Keratinocyte (primary cell): ENCODE measurements at regions not wholly inside any gene's neighbourhood (a gene's known extent, or its start where the extent isn't known, plus 50 kb on each side); places are given as distances from the start of the nearest gene placed in this dataset.

Experiments used
- DNase-seq: peaks from one replicate; pipeline ENCODE4 v3.0.0-alpha.2; 2011; ENCODE audit warnings: low read depth, missing footprints, low spot score
- FAIRE-seq: peaks from 2 replicates; lab custom pipeline; 2011; peaks lifted over from hg19 to GRCh38; lab: Jason Lieb, UNC
- H2AFZ ChIP-seq: 2 replicates; pipeline ENCODE4 v1.6.0; 2012; ENCODE audit warnings: low read length, control low read depth, inconsistent platforms; ENCODE audit not compliant: control insufficient read depth
- H3K27ac ChIP-seq: 2 replicates; pipeline ENCODE4 v1.5.1; 2011; ENCODE audit warnings: low read length; ENCODE audit not compliant: control insufficient read depth, insufficient read depth
- H3K27me3 ChIP-seq: 3 replicates; pipeline ENCODE4 v1.6.0; 2011; ENCODE audit warnings: low read length; ENCODE audit not compliant: control insufficient read depth, insufficient read depth; ENCODE audit errors: extremely low read depth
- H3K36me3 ChIP-seq, 2 experiments: 2 replicates in 1 of 2; 3 replicates in 1 of 2; pipeline ENCODE4 v1.5.1; 2011; ENCODE audit warnings: low read length in 2 of 2, mild to moderate bottlenecking in 1 of 2; ENCODE audit not compliant: control insufficient read depth in 2 of 2, insufficient read depth in 2 of 2; ENCODE audit errors: extremely low read depth in 1 of 2
- H3K4me1 ChIP-seq: 3 replicates; pipeline ENCODE4 v1.5.1; 2011; ENCODE audit warnings: low read length; ENCODE audit not compliant: control insufficient read depth, insufficient read depth; ENCODE audit errors: extremely low read depth
- H3K4me2 ChIP-seq: 3 replicates; pipeline ENCODE4 v1.6.0; 2011; ENCODE audit warnings: low read depth, low read length; ENCODE audit not compliant: control insufficient read depth, insufficient read depth; ENCODE audit errors: extremely low read depth
- H3K4me3 ChIP-seq, 3 experiments: fragments of 200-600 bp in 1 of 3; sonication (generic) in 1 of 3; 2 replicates in 2 of 3; 3 replicates in 1 of 3; pipeline ENCODE4 v1.5.1; 2011 to 2016; ENCODE audit warnings: low read length in 3 of 3, mild to moderate bottlenecking in 3 of 3, control low read depth in 2 of 3, inconsistent platforms in 1 of 3, low read depth in 1 of 3, mixed read lengths in 1 of 3, mixed run types in 1 of 3, moderate library complexity in 1 of 3; ENCODE audit not compliant: control insufficient read depth in 2 of 3, insufficient read depth in 2 of 3; ENCODE audit errors: extremely low read depth in 1 of 3
- H3K79me2 ChIP-seq: 2 replicates; pipeline ENCODE4 v1.6.0; 2012; ENCODE audit warnings: low read length; ENCODE audit not compliant: control insufficient read depth, insufficient read depth
- H3K9ac ChIP-seq: 3 replicates; pipeline ENCODE4 v1.6.0; 2011; ENCODE audit warnings: low read length; ENCODE audit not compliant: control insufficient read depth, insufficient read depth; ENCODE audit errors: extremely low read depth
- H3K9me1 ChIP-seq: 3 replicates; pipeline ENCODE4 v1.6.0; 2011; ENCODE audit warnings: low read length; ENCODE audit not compliant: control insufficient read depth, insufficient read depth; ENCODE audit errors: extremely low read depth
- H3K9me3 ChIP-seq: 2 replicates; pipeline ENCODE4 v1.5.1; 2012; ENCODE audit warnings: low read depth, low read length; ENCODE audit not compliant: control insufficient read depth
- H4K20me1 ChIP-seq: 3 replicates; pipeline ENCODE4 v1.6.0; 2011; ENCODE audit warnings: low read length; ENCODE audit not compliant: control insufficient read depth, insufficient read depth; ENCODE audit errors: extremely low read depth
- EZH2 ChIP-seq: IDR thresholded peaks from one replicate; pipeline ENCODE4 v1.6.1; 2012; ENCODE audit warnings: inconsistent platforms, mild to moderate bottlenecking, low read length, moderate library complexity
- dilution Hi-C: fragments of 300-500 bp; cut with MboI; formaldehyde crosslinking; loops from one replicate; pipeline ENCODE4 v1.7.0; 2020; ENCODE audit warnings: low sequenced_read_pairs; ENCODE audit not compliant: extremely low pct_ligation_motif_present
- TF ChIP-seq, protein P1 (sequence below), 3 experiments: IDR thresholded peaks in 1 of 3; conservative IDR thresholded peaks in 1 of 3; optimal IDR thresholded peaks in 1 of 3; 2 replicates in 2 of 3; 3 replicates in 1 of 3; pipeline versions ENCODE3 to v1.5.1; 2011; ENCODE audit warnings: low read length in 3 of 3, mild to moderate bottlenecking in 3 of 3, moderate library complexity in 2 of 3, control low read depth in 1 of 3, inconsistent platforms in 1 of 3; ENCODE audit not compliant: insufficient read depth in 2 of 3; ENCODE audit errors: extremely low read depth in 1 of 3

DNA sequence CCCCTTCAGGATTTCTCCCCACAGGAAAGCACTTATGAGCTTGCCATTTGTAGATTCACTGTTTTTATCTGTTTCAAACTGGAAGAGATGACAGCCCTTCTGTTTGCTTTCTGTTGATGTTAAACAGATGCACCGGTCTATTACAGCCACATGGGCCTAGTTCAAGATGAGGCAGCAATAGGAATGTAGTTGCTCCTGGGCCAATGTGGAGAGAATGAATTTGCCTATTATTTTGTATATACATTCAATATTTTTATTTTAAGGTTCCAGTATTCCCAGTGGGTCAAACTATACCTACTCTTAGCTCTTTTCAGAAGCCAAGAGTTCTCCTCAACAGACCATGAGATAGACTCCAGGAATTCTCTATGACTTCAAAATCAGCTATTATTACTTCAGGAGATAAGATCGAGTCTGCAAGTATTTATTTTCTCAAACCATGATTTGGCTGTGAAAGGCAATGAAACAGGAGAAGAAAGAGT, 461.6 kb downstream of the RASEF start:
- H3K9me1 ChIP-seq: no peaks in the 10 kb centered on the region
- H4K20me1 ChIP-seq: no peaks in the 10 kb centered on the region
- TF ChIP-seq EZH2: no peak
- TF ChIP-seq, protein P1, sequence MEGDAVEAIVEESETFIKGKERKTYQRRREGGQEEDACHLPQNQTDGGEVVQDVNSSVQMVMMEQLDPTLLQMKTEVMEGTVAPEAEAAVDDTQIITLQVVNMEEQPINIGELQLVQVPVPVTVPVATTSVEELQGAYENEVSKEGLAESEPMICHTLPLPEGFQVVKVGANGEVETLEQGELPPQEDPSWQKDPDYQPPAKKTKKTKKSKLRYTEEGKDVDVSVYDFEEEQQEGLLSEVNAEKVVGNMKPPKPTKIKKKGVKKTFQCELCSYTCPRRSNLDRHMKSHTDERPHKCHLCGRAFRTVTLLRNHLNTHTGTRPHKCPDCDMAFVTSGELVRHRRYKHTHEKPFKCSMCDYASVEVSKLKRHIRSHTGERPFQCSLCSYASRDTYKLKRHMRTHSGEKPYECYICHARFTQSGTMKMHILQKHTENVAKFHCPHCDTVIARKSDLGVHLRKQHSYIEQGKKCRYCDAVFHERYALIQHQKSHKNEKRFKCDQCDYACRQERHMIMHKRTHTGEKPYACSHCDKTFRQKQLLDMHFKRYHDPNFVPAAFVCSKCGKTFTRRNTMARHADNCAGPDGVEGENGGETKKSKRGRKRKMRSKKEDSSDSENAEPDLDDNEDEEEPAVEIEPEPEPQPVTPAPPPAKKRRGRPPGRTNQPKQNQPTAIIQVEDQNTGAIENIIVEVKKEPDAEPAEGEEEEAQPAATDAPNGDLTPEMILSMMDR (optimal IDR thresholded peaks at IDR 0.05 in 1 of 3, IDR thresholded peaks at IDR 0.05 in 1 of 3, conservative IDR thresholded peaks at IDR 0.05 in 1 of 3; ENCODE audit: extremely low read depth in 1 of 3, insufficient read depth in 2 of 3, low read length in 3 of 3): no peak
- no peaks in the 10 kb centered on the region for H3K36me3 ChIP-seq
- dilution Hi-C loops: no loop called here
- H3K79me2 ChIP-seq: no peaks in the 10 kb centered on the region
- no peaks in the 10 kb centered on the region for H3K4me1 ChIP-seq
- no peak overlapping the region for H3K4me3 ChIP-seq
- H3K27ac ChIP-seq: no peak overlapping the region
- H3K4me2 ChIP-seq: no peak overlapping the region
- H2AFZ ChIP-seq: no peak overlapping the region
- FAIRE-seq (no peak), DNase-seq (no peak)
- no peak overlapping the region for H3K9ac ChIP-seq
- no peaks in the 10 kb centered on the region for H3K9me3 ChIP-seq
- H3K27me3 ChIP-seq: no peaks in the 10 kb centered on the region

DNA sequence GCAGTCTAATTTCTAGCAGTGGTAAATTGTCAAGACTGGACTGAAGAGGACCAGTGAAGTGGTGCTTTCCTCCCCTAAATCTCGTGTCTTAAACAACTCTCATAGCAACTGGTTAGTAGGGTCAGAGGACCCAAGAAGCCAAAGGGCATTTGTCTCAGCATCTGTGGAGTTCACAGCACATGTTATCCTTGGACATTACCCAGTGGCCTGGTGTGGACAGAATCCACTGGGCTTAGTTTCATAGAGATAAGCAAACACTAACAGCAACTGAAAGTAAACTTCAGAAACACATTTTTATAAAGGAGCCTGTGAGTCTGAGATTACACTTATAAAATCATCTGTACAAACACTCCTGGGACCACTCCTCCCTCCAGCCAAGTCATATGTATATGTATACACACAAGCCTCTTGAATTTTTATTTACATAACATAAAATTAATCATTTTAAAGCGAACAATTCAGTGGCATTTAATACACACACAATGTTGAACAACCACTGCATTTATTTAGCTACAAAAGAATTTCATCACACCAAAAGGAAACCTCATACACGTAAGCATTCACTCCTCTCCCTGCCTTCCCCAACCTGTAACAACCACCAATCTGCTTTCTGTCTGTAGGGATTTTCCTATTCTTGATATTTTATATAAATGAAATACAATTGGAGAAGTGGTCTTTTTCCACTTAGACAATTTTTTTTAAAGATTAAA, 457.8 kb downstream of the RASEF start:
- TF ChIP-seq EZH2: no peak
- TF ChIP-seq, protein P1 (optimal IDR thresholded peaks at IDR 0.05 in 1 of 3, IDR thresholded peaks at IDR 0.05 in 1 of 3, conservative IDR thresholded peaks at IDR 0.05 in 1 of 3; ENCODE audit: extremely low read depth in 1 of 3, insufficient read depth in 2 of 3, low read length in 3 of 3): no peak
- no peak overlapping the region for H3K4me3 ChIP-seq
- no peak overlapping the region for H2AFZ ChIP-seq
- no peaks in the 10 kb centered on the region for H3K79me2 ChIP-seq
- no peaks in the 10 kb centered on the region for H4K20me1 ChIP-seq
- H3K9me1 ChIP-seq: no peaks in the 10 kb centered on the region
- H3K9me3 ChIP-seq: no peaks in the 10 kb centered on the region
- H3K27me3 ChIP-seq: no peaks in the 10 kb centered on the region
- no peak overlapping the region for H3K4me2 ChIP-seq
- DNase-seq (no peak), FAIRE-seq (no peak)
- H3K9ac ChIP-seq: no peak overlapping the region
- no peaks in the 10 kb centered on the region for H3K36me3 ChIP-seq
- dilution Hi-C loops: no loop called here
- H3K4me1 ChIP-seq: no peaks in the 10 kb centered on the region
- H3K27ac ChIP-seq: no peak overlapping the region
